ENCODE measurements at regions not wholly inside any gene's neighbourhood (a gene's known extent, or its start where the extent isn't known, plus 50 kb on each side); places are given as distances from the start of the nearest gene placed in this dataset.

DNA sequence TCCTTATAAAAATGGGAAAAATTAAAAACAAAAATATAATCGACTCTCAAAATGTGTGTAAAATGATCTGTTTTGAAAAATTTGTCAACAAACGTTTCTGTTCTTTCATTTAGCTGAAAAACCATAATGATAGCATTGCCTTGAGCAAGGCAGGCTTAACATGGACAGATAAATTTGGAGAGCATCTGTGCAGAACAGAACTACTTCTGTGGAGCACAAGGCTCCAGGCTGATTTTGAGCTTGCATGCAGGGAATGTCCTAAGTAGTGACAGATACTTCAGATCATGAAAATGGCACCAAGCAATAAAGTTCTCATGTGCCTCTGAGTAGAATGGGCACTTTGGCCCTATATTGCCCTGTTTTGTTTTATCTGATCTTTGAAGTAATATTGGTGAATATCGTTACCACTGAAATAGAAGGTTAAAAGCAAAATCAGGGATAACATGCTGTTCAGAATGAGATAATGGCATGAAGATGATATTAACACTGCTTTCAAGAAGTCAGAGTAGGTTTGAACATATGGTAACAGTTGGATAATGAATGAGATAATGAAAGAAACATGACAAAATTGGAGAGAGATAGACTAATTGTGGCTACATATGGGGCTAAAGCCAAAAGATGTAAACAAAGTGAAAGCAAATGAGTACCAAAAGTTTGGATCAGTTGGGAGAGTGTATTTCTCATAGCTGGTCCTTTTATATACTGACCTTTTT lies 730.5 kb upstream of the CCDC179 start:
- POLR2A ChIA-PET (ENCODE audit: low non-redundant PET): no interaction called here
- no peak for DNase-seq (ENCODE audit: low spot score)
- CTCF ChIA-PET: interaction anchor here (0.5 kb wide), 1 partner anchor 475 kb away, joined by 3 read pairs; no protein-coding TSS in a partner anchor
- H3K27ac ChIP-seq: no peak overlapping the region
- no peak for TF ChIP-seq CTCF (conservative IDR thresholded peaks at IDR 0.05; ENCODE audit: low read depth)

DNA sequence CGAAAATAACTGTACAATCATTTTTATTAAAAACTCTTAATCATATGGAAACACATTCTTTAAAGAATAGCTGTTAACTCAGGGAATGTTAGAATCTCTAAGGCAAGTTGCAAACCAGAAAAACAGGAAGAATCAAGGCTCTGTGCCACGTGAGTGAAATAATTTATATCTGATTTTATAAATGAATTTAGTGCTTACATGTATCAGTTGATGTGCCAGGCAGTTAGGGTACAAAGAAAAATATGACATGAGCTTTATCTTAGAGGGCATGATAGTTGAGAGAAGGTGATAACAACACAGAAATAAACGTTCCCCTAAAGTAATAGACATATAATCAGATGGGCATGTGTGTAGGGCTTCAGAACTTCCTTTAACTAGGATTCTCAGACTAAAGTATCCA lies 734.5 kb upstream of the CCDC179 start:
- no peak overlapping the region for H3K27ac ChIP-seq
- no peak for DNase-seq (ENCODE audit: low spot score)
- ChIA-PET CTCF (no interaction called here), POLR2A (ENCODE audit: low non-redundant PET) (no interaction called here)
- TF ChIP-seq CTCF (conservative IDR thresholded peaks at IDR 0.05; ENCODE audit: low read depth): no peak

DNA sequence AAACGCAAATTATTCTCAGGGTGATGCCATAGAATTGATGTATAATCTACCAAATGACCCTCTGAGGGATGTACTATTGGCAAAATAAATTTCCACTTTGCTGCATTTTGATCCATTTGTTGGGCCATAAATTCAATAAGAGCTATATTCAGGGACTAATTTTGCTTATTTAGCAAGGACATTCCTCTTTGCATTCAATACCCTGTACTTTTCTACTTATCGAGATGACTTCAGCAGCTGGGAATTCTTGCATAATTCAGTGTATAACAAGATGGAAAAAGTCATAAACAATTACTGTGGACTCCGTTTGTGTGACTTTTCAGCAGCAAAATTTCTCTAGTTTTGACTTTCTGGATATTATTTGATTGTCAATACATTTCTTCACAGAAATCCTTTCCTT lies 744.7 kb upstream of the CCDC179 start:
- CTCF ChIA-PET: no interaction called here
- POLR2A ChIA-PET (ENCODE audit: low non-redundant PET): no interaction called here
- no peak for TF ChIP-seq CTCF (conservative IDR thresholded peaks at IDR 0.05; ENCODE audit: low read depth)
- no peak for DNase-seq (ENCODE audit: low spot score)
- no peak overlapping the region for H3K27ac ChIP-seq

- no peak for DNase-seq (ENCODE audit: low spot score)
- no peak for TF ChIP-seq CTCF (conservative IDR thresholded peaks at IDR 0.05; ENCODE audit: low read depth)
- ChIA-PET POLR2A (ENCODE audit: low non-redundant PET) (no interaction called here), CTCF (no interaction called here)
- H3K27ac ChIP-seq: no peak overlapping the region
These were observed 745.9 kb upstream of the CCDC179 start for GRCh38 chr11:23606191-23606590.

DNA sequence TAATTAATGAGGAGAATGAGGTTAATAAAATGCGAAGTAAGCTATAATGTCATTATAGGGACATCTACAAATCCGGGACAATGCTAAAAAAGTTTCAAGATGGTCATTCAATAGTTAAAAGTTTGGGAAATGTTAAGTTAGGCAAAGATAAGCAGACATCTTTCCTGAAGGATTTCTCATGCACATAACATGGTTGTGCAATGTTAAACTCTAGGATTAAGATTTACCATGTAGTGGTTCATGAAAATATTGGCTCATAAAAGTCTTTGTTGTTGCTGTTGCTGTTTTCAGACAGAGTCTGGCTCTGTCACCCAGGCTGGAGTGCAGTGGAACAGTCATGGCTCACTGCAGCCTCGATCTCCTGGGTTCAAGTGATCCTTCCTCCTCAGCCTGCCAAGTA lies 751.5 kb upstream of the CCDC179 start:
- DNase-seq (ENCODE audit: low spot score): no peak
- ChIA-PET CTCF (no interaction called here), POLR2A (ENCODE audit: low non-redundant PET) (no interaction called here)
- no peak overlapping the region for H3K27ac ChIP-seq
- no peak for TF ChIP-seq CTCF (conservative IDR thresholded peaks at IDR 0.05; ENCODE audit: low read depth)

DNA sequence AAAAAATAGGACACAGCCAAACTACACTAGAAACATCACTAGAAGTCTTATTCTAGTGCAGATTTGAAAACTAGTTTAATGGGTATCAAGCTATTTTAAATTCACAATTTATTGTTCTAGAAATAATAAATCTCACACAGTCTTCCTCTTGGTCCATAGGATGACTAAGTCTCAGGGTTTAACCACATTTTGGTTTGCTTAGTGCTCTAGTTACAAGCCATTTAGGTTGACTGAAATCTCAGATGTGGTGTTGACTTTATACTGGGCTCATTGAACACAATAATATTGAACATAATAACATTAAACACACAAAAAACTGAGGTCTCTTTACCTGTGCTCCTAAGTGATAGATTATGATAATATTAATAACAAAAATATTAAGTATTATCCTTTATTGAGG lies 760.3 kb upstream of the CCDC179 start:
- ChIA-PET POLR2A (ENCODE audit: low non-redundant PET) (no interaction called here), CTCF (no interaction called here)
- no peak for TF ChIP-seq CTCF (conservative IDR thresholded peaks at IDR 0.05; ENCODE audit: low read depth)
- DNase-seq (ENCODE audit: low spot score): no peak
- H3K27ac ChIP-seq: no peak overlapping the region

Data from RWPE1 (cell line).